GM18951 (cell line): ENCODE measurements at regions not wholly inside any gene's neighbourhood (a gene's known extent, or its start where the extent isn't known, plus 50 kb on each side); places are given as distances from the start of the nearest gene placed in this dataset.

Experiments used
- POLR2A ChIP-seq: IDR thresholded peaks from 4 replicates; pipeline ENCODE4 v1.6.1; 2011; ENCODE audit warnings: mild to moderate bottlenecking; ENCODE audit not compliant: insufficient read length, insufficient read depth; ENCODE audit errors: extremely low read depth
- in situ Hi-C: fragments of 300-500 bp; cut with MboI; formaldehyde crosslinking; loops from one replicate; pipeline ENCODE4 v1.12.0; 2022; ENCODE audit warnings: low sequenced_read_pairs, mixed read lengths, inconsistent platforms; ENCODE audit not compliant: unreplicated experiment

GRCh38 chr11:31936312-31936711 lies 125.2 kb upstream of the PAX6 start:
- in situ Hi-C loops, result no loop called here
- TF ChIP-seq POLR2A, result no peak

- in situ Hi-C loops, result no loop called here
- no peak for TF ChIP-seq POLR2A
Observed at GRCh38 chr11:31932879-31933278, 121.8 kb upstream of the PAX6 start.

- no peak for TF ChIP-seq POLR2A
- in situ Hi-C loops, result no loop called here
Observed at GRCh38 chr11:31927982-31928381, 116.9 kb upstream of the PAX6 start.

- TF ChIP-seq POLR2A, result no peak
- in situ Hi-C loops, result no loop called here
Observed at GRCh38 chr11:31926816-31927528, 115.8 kb upstream of the PAX6 start.

- no peak for TF ChIP-seq POLR2A
- in situ Hi-C loops, result no loop called here
Observed at GRCh38 chr11:31926106-31926505, 115.0 kb upstream of the PAX6 start.

GRCh38 chr11:31922450-31922849 lies 111.3 kb upstream of the PAX6 start:
- TF ChIP-seq POLR2A, result no peak
- in situ Hi-C loops, result no loop called here

GRCh38 chr11:31921081-31921480 lies 110.0 kb upstream of the PAX6 start:
- no peak for TF ChIP-seq POLR2A
- in situ Hi-C loops, result no loop called here

- in situ Hi-C loops, result no loop called here
- no peak for TF ChIP-seq POLR2A
Observed at GRCh38 chr11:31919175-31919574, 108.1 kb upstream of the PAX6 start.

GRCh38 chr11:31915867-31916266 lies 104.7 kb upstream of the PAX6 start:
- no peak for TF ChIP-seq POLR2A
- in situ Hi-C loops, result no loop called here

GRCh38 chr11:31913985-31914384 lies 102.9 kb upstream of the PAX6 start:
- in situ Hi-C loops, result no loop called here
- TF ChIP-seq POLR2A, result no peak

GRCh38 chr11:31912808-31913207 lies 101.7 kb upstream of the PAX6 start:
- TF ChIP-seq POLR2A, result no peak
- in situ Hi-C loops, result no loop called here

- in situ Hi-C loops, result no loop called here
- TF ChIP-seq POLR2A, result no peak
Observed at GRCh38 chr11:31910950-31911576, 99.9 kb upstream of the PAX6 start.

- TF ChIP-seq POLR2A, result no peak
- in situ Hi-C loops, result no loop called here
Observed at GRCh38 chr11:31903225-31904074, 92.3 kb upstream of the PAX6 start.
